GM19452 (cell line): ENCODE measurements at regions not wholly inside any gene's neighbourhood (a gene's known extent, or its start where the extent isn't known, plus 50 kb on each side); places are given as distances from the start of the nearest gene placed in this dataset.

ENCODE experiments used
- ATAC-seq: cut with Tn5 transposase; IDR thresholded peaks from one replicate; pipeline ENCODE4 v1.9.1; 2021; ENCODE audit not compliant: unreplicated experiment

GRCh38 chr9:86893811-86894490 lies 53.4 kb downstream of the GAS1 start:
- no peak for ATAC-seq

- ATAC-seq, result no peak
These were observed 54.7 kb downstream of the GAS1 start for GRCh38 chr9:86892576-86892975.

GRCh38 chr9:86891886-86892437 lies 55.3 kb downstream of the GAS1 start:
- no peak for ATAC-seq

GRCh38 chr9:86891091-86891490 lies 56.2 kb downstream of the GAS1 start:
- no peak for ATAC-seq

GRCh38 chr9:86885232-86885631 lies 62.1 kb downstream of the GAS1 start:
- ATAC-seq, result no peak

GRCh38 chr9:86876621-86877196 lies 70.6 kb downstream of the GAS1 start:
- no peak for ATAC-seq

GRCh38 chr9:86868616-86869015 lies 78.7 kb downstream of the GAS1 start:
- no peak for ATAC-seq

GRCh38 chr9:86867804-86868313 lies 79.4 kb downstream of the GAS1 start:
- ATAC-seq, result no peak

- no peak for ATAC-seq
These were observed 81.4 kb downstream of the GAS1 start for GRCh38 chr9:86865952-86866351.

- ATAC-seq, result no peak
These were observed 87.3 kb downstream of the GAS1 start for GRCh38 chr9:86860006-86860405.

- ATAC-seq, result no peak
These were observed 88.2 kb downstream of the GAS1 start for GRCh38 chr9:86859056-86859455.

GRCh38 chr9:86858009-86858408 lies 89.3 kb downstream of the GAS1 start:
- no peak for ATAC-seq

- ATAC-seq, result no peak
These were observed 91.0 kb downstream of the GAS1 start for GRCh38 chr9:86856259-86856658.

GRCh38 chr9:86854898-86855523 lies 92.3 kb downstream of the GAS1 start:
- ATAC-seq, result no peak

GRCh38 chr9:86846656-86847055 lies 100.7 kb downstream of the GAS1 start:
- no peak for ATAC-seq

GRCh38 chr9:86843206-86843605 lies 104.1 kb downstream of the GAS1 start:
- no peak for ATAC-seq

- no peak for ATAC-seq
These were observed 104.7 kb downstream of the GAS1 start for GRCh38 chr9:86842573-86842972.

GRCh38 chr9:86839522-86839921 lies 107.8 kb downstream of the GAS1 start:
- ATAC-seq, result no peak

GRCh38 chr9:86838519-86839497 lies 108.5 kb downstream of the GAS1 start:
- ATAC-seq, result no peak

- no peak for ATAC-seq
These were observed 110.0 kb downstream of the GAS1 start for GRCh38 chr9:86837345-86837744.

- ATAC-seq, result peak; percentile 89
These were observed 110.5 kb downstream of the GAS1 start for GRCh38 chr9:86836797-86837196.
